ENCODE measurements at regions not wholly inside any gene's neighbourhood (a gene's known extent, or its start where the extent isn't known, plus 50 kb on each side); places are given as distances from the start of the nearest gene placed in this dataset.

GRCh38 chr2:231648579-231649174 is 56.0 kb downstream of the TEX44 start:
- TF ChIP-seq, protein P1, sequence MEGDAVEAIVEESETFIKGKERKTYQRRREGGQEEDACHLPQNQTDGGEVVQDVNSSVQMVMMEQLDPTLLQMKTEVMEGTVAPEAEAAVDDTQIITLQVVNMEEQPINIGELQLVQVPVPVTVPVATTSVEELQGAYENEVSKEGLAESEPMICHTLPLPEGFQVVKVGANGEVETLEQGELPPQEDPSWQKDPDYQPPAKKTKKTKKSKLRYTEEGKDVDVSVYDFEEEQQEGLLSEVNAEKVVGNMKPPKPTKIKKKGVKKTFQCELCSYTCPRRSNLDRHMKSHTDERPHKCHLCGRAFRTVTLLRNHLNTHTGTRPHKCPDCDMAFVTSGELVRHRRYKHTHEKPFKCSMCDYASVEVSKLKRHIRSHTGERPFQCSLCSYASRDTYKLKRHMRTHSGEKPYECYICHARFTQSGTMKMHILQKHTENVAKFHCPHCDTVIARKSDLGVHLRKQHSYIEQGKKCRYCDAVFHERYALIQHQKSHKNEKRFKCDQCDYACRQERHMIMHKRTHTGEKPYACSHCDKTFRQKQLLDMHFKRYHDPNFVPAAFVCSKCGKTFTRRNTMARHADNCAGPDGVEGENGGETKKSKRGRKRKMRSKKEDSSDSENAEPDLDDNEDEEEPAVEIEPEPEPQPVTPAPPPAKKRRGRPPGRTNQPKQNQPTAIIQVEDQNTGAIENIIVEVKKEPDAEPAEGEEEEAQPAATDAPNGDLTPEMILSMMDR (IDR thresholded peaks at IDR 0.05) = peak; percentile 57 to 75 (median 70)
- TF ChIP-seq EP300 (IDR thresholded peaks at IDR 0.05) (no peak), POLR2A (IDR thresholded peaks at IDR 0.05; ENCODE audit: low read depth) (no peak), POLR2AphosphoS5 (IDR thresholded peaks at IDR 0.05) (peak in 1 of 2 donors; percentile 53)
